OCI-LY3 (cell line): ENCODE measurements at regions not wholly inside any gene's neighbourhood (a gene's known extent, or its start where the extent isn't known, plus 50 kb on each side); places are given as distances from the start of the nearest gene placed in this dataset.

Experiments used
- CTCF ChIP-seq: fragments of 200-600, 300-600 bp; sonication (generic); IDR thresholded peaks from 2 replicates; pipeline ENCODE4 v1.5.1; 2014; ENCODE audit warnings: antibody characterized with exemption, low read length, low read depth
- EZH2phosphoT487 ChIP-seq: fragments of 200-600 bp; shearing (Covaris generic); IDR thresholded peaks from 2 replicates; pipeline ENCODE4 v1.6.1; 2018; ENCODE audit warnings: antibody characterized with exemption, mixed run types, low read depth

GRCh38 chr6:51129043-51129442 is 310.4 kb downstream of the TFAP2B start:
- no peak for TF ChIP-seq CTCF
- TF ChIP-seq EZH2phosphoT487, result no peak
